ENCODE measurements at regions not wholly inside any gene's neighbourhood (a gene's known extent, or its start where the extent isn't known, plus 50 kb on each side); places are given as distances from the start of the nearest gene placed in this dataset.

DNA sequence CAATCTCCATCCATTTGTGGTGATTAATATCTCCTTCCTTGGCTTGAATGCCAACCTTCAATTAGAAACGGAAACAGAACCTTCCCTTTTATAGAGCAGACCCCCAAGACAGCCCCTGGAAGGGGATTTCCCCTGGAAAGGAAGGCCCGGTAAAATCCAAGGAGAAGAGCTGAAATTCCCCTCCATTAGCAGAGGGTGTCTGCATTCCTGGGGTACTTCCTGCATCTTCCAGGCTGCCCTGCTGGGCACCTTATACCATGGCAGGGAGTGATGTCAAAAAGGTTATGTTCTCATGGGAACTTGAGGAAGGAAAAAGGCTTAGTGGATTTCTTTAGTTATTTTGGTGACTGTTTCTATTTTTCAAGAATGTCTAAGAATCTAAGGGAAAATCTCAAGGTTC is 116.7 kb upstream of the NEO1 start:
- H3K36me3 ChIP-seq = no peaks in the 10 kb centered on the region
- H3K27ac ChIP-seq = no peak overlapping the region
- no peaks in the 10 kb centered on the region for H3K27me3 ChIP-seq
- TF ChIP-seq, protein P1, sequence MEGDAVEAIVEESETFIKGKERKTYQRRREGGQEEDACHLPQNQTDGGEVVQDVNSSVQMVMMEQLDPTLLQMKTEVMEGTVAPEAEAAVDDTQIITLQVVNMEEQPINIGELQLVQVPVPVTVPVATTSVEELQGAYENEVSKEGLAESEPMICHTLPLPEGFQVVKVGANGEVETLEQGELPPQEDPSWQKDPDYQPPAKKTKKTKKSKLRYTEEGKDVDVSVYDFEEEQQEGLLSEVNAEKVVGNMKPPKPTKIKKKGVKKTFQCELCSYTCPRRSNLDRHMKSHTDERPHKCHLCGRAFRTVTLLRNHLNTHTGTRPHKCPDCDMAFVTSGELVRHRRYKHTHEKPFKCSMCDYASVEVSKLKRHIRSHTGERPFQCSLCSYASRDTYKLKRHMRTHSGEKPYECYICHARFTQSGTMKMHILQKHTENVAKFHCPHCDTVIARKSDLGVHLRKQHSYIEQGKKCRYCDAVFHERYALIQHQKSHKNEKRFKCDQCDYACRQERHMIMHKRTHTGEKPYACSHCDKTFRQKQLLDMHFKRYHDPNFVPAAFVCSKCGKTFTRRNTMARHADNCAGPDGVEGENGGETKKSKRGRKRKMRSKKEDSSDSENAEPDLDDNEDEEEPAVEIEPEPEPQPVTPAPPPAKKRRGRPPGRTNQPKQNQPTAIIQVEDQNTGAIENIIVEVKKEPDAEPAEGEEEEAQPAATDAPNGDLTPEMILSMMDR (IDR thresholded peaks at IDR 0.05; ENCODE audit: low read depth, low read length) = no peak
- no peaks in the 10 kb centered on the region for H3K9me3 ChIP-seq (ENCODE audit: low read depth)
- no peak overlapping the region for H3K4me3 ChIP-seq
- DNase-seq (ENCODE audit: low read depth in 1 of 2, low spot score in 1 of 2) = no peak
- H3K4me1 ChIP-seq (ENCODE audit: low read depth) = no peaks in the 10 kb centered on the region

DNA sequence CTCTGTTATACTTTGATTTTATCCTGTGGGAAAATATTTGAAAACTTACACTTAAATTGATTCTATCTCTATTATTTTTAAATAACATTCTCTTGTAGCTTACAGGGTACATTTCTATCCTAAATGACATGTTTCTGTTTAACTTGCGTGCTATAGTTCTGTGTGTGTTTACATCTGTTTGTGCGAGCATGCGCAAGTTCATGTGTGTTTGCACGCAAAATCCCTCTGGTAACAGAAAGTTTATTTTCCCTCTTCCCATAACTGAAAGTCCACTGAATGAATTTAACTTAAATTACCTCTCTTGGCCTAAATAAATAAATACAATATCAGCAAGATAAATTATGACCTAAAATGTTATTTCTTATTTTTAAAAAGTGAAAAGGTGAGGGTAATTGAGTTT is 117.3 kb upstream of the NEO1 start:
- Histone ChIP-seq H3K4me3 (no peak overlapping the region), H3K27me3 (no peaks in the 10 kb centered on the region), H3K27ac (no peak overlapping the region), H3K4me1 (ENCODE audit: low read depth) (no peaks in the 10 kb centered on the region), H3K36me3 (no peaks in the 10 kb centered on the region), H3K9me3 (ENCODE audit: low read depth) (no peaks in the 10 kb centered on the region)
- TF ChIP-seq, protein P1 (IDR thresholded peaks at IDR 0.05; ENCODE audit: low read depth, low read length) = no peak
- no peak for DNase-seq (ENCODE audit: low read depth in 1 of 2, low spot score in 1 of 2)

- DNase-seq (ENCODE audit: low read depth in 1 of 2, low spot score in 1 of 2) = peak in 1 of 2 donors; percentile 37
- TF ChIP-seq, protein P1 (IDR thresholded peaks at IDR 0.05; ENCODE audit: low read depth, low read length) = no peak
- no peak overlapping the region for H3K4me3 ChIP-seq
- no peaks in the 10 kb centered on the region for H3K9me3 ChIP-seq (ENCODE audit: low read depth)
- no peak overlapping the region for H3K27ac ChIP-seq
- no peaks in the 10 kb centered on the region for H3K4me1 ChIP-seq (ENCODE audit: low read depth)
- H3K27me3 ChIP-seq = no peaks in the 10 kb centered on the region
- H3K36me3 ChIP-seq = no peaks in the 10 kb centered on the region
These were observed 118.3 kb upstream of the NEO1 start for GRCh38 chr15:72933976-72934375.

GRCh38 chr15:72932472-72932871 is 119.8 kb upstream of the NEO1 start:
- TF ChIP-seq, protein P1 (IDR thresholded peaks at IDR 0.05; ENCODE audit: low read depth, low read length) = no peak
- no peaks in the 10 kb centered on the region for H3K9me3 ChIP-seq (ENCODE audit: low read depth)

GRCh38 chr15:72927451-72927850 is 124.8 kb upstream of the NEO1 start:
- H3K9me3 ChIP-seq (ENCODE audit: low read depth) = no peaks in the 10 kb centered on the region
- H3K4me1 ChIP-seq (ENCODE audit: low read depth) = no peaks in the 10 kb centered on the region
- DNase-seq (ENCODE audit: low read depth in 1 of 2, low spot score in 1 of 2) = no peak

More at GRCh38 chr15:72932472-72932871, 119.8 kb upstream of the NEO1 start:
- H3K4me3 ChIP-seq = no peak overlapping the region
- no peak overlapping the region for H3K27ac ChIP-seq
- H3K36me3 ChIP-seq = no peaks in the 10 kb centered on the region
- no peaks in the 10 kb centered on the region for H3K27me3 ChIP-seq
- H3K4me1 ChIP-seq (ENCODE audit: low read depth) = no peaks in the 10 kb centered on the region
- DNase-seq (ENCODE audit: low read depth in 1 of 2, low spot score in 1 of 2) = no peak

More at GRCh38 chr15:72927451-72927850, 124.8 kb upstream of the NEO1 start:
- Histone ChIP-seq H3K4me3 (no peak overlapping the region), H3K27me3 (no peaks in the 10 kb centered on the region), H3K36me3 (no peaks in the 10 kb centered on the region), H3K27ac (no peak overlapping the region)
- TF ChIP-seq, protein P1 (IDR thresholded peaks at IDR 0.05; ENCODE audit: low read depth, low read length) = no peak
